GM19239 (cell line): ENCODE measurements at regions not wholly inside any gene's neighbourhood (a gene's known extent, or its start where the extent isn't known, plus 50 kb on each side); places are given as distances from the start of the nearest gene placed in this dataset.
"Not testable (repeated sequence)": the region's sequence is repeated elsewhere in the genome, so short reads cannot be mapped to it uniquely, and the experiment has no call there.

ENCODE experiments used
- DNase-seq: peaks from one replicate; pipeline ENCODE4 v3.0.0; 2011; ENCODE audit warnings: low spot score; ENCODE audit not compliant: insufficient read length
- FAIRE-seq: peaks from 2 replicates; lab custom pipeline; 2011; peaks lifted over from hg19 to GRCh38; lab: Jason Lieb, UNC

GRCh38 chr12:58388261-58388660 is 446.9 kb downstream of the ATP23 start:
- DNase-seq = no peak
- FAIRE-seq = no peak

- DNase-seq (no peak), FAIRE-seq (no peak)
Measured at GRCh38 chr12:58393152-58393551, 451.8 kb downstream of the ATP23 start.

- DNase-seq (no peak), FAIRE-seq (no peak)
Measured at GRCh38 chr12:58395056-58395455, 453.7 kb downstream of the ATP23 start.

GRCh38 chr12:58395470-58395869 is 454.1 kb downstream of the ATP23 start:
- no peak for DNase-seq

GRCh38 chr12:58396239-58396638 is 454.9 kb downstream of the ATP23 start:
- no peak for FAIRE-seq
- no peak for DNase-seq

More at GRCh38 chr12:58395470-58395869, 454.1 kb downstream of the ATP23 start:
- no peak for FAIRE-seq

- no peak for DNase-seq
- no peak for FAIRE-seq
Measured at GRCh38 chr12:58405363-58405762, 464.0 kb downstream of the ATP23 start.

- FAIRE-seq = no peak
- no peak for DNase-seq
Measured at GRCh38 chr12:58408516-58408915, 467.1 kb downstream of the ATP23 start.

GRCh38 chr12:58412461-58413060 is 471.2 kb downstream of the ATP23 start:
- DNase-seq (no peak), FAIRE-seq (no peak)

- DNase-seq = no peak
- FAIRE-seq = no peak
Measured at GRCh38 chr12:58413794-58414193, 472.4 kb downstream of the ATP23 start.

GRCh38 chr12:58414398-58414871 is 473.1 kb downstream of the ATP23 start:
- DNase-seq (no peak), FAIRE-seq (no peak)

- DNase-seq (no peak), FAIRE-seq (no peak)
Measured at GRCh38 chr12:58415716-58416115, 474.3 kb downstream of the ATP23 start.

- DNase-seq = no peak
Measured at GRCh38 chr12:58416236-58416635, 474.9 kb downstream of the ATP23 start.

GRCh38 chr12:58419196-58419760 is 477.9 kb downstream of the ATP23 start:
- FAIRE-seq (no peak), DNase-seq (no peak)

More at GRCh38 chr12:58416236-58416635, 474.9 kb downstream of the ATP23 start:
- no peak for FAIRE-seq

GRCh38 chr12:58419905-58420304 is 478.5 kb downstream of the ATP23 start:
- no peak for FAIRE-seq

GRCh38 chr12:58420503-58420902 is 479.1 kb downstream of the ATP23 start:
- FAIRE-seq = no peak
- no peak for DNase-seq

More at GRCh38 chr12:58419905-58420304, 478.5 kb downstream of the ATP23 start:
- no peak for DNase-seq

- FAIRE-seq = no peak
- no peak for DNase-seq
Measured at GRCh38 chr12:58421990-58422389, 480.6 kb downstream of the ATP23 start.

GRCh38 chr12:58424735-58425392 is 483.5 kb downstream of the ATP23 start:
- no peak for FAIRE-seq
- no peak for DNase-seq

GRCh38 chr12:58425481-58426392 is 484.4 kb downstream of the ATP23 start:
- FAIRE-seq (peak; percentile 93), DNase-seq (peak; percentile 6)

- FAIRE-seq, DNase-seq: not testable (repeated sequence)
Measured at GRCh38 chr12:58426437-58426836, 485.1 kb downstream of the ATP23 start.

GRCh38 chr12:58433959-58434358 is 486.3 kb downstream of the LRIG3 start:
- DNase-seq (no peak), FAIRE-seq (no peak)
